HEK293 (cell line): ENCODE measurements at regions not wholly inside any gene's neighbourhood (a gene's known extent, or its start where the extent isn't known, plus 50 kb on each side); places are given as distances from the start of the nearest gene placed in this dataset.

Experiments used
- CTCF ChIA-PET: fragments of 350-600 bp; formaldehyde crosslinking; extraction: SDS; loops from one replicate; lab custom pipeline; 2021; ENCODE audit warnings: antibody characterized with exemption; lab: Yijun Ruan, JAX
- POLR2A ChIA-PET: fragments of 300-600 bp; formaldehyde crosslinking; extraction: SDS; loops from one replicate; lab custom pipeline; 2020; ENCODE audit warnings: antibody characterized with exemption, inconsistent platforms; lab: Yijun Ruan, JAX
- H3K27ac ChIP-seq: fragments of 200-500 bp; sonication (Bioruptor generic); 2 replicates; pipeline ENCODE4 v1.5.1; 2014; ENCODE audit warnings: low read depth, low read length, control low read depth, inconsistent platforms; ENCODE audit errors: extremely low read depth
- H3K36me3 ChIP-seq, 2 experiments: fragments of 200-500 bp in 1 of 2; sonication (Bioruptor generic) in 1 of 2; 1 replicate in 1 of 2; 2 replicates in 1 of 2; pipeline ENCODE4 v1.5.1; 2014 to 2017; ENCODE audit warnings: inconsistent platforms in 2 of 2, low read length in 2 of 2; ENCODE audit not compliant: control insufficient read depth in 2 of 2, insufficient read depth in 1 of 2
- H3K4me1 ChIP-seq: fragments of 200-500 bp; sonication (Bioruptor generic); 2 replicates; pipeline ENCODE4 v1.5.1; 2014; ENCODE audit warnings: mild to moderate bottlenecking, low read length, inconsistent platforms; ENCODE audit not compliant: control insufficient read depth, insufficient read depth
- H3K4me3 ChIP-seq: 2 replicates; pipeline ENCODE4 v1.5.1; 2011; ENCODE audit warnings: low read depth, mild to moderate bottlenecking, control low read depth, low read length, moderate library complexity
- H3K9me3 ChIP-seq: fragments of 200-500 bp; sonication (Bioruptor generic); 2 replicates; pipeline ENCODE4 v1.5.1; 2014; ENCODE audit warnings: low read depth, low read length, inconsistent platforms; ENCODE audit not compliant: control insufficient read depth, insufficient read depth
- IKZF3 ChIP-seq: fragments of 450-650 bp; IDR thresholded peaks from 2 replicates; pipeline ENCODE4 v1.5.0; 2018; ENCODE audit warnings: missing biosample characterization, mild to moderate bottlenecking, missing genetic modification characterization, moderate library complexity
- KLF9 ChIP-seq: fragments of 450-650 bp; formaldehyde crosslinking; IDR thresholded peaks from 2 replicates; pipeline ENCODE4 v1.5.1; 2016; ENCODE audit warnings: missing biosample characterization, missing genetic modification characterization, low read depth
- MZF1 ChIP-seq: fragments of 450-650 bp; formaldehyde crosslinking; IDR thresholded peaks from 2 replicates; pipeline ENCODE4 v1.5.1; 2017; ENCODE audit warnings: missing biosample characterization, missing genetic modification characterization, borderline replicate concordance
- YY2 ChIP-seq: fragments of 450-650 bp; formaldehyde crosslinking; IDR thresholded peaks from 2 replicates; pipeline ENCODE4 v1.5.1; 2016; ENCODE audit warnings: missing biosample characterization, missing genetic modification characterization
- ZBTB44 ChIP-seq: fragments of 450-650 bp; IDR thresholded peaks from 2 replicates; pipeline ENCODE4 v1.5.1; 2018; ENCODE audit warnings: missing biosample characterization, mild to moderate bottlenecking, missing genetic modification characterization
- ZBTB6 ChIP-seq: fragments of 450-650 bp; formaldehyde crosslinking; IDR thresholded peaks from 2 replicates; pipeline ENCODE4 v1.5.1; 2017; ENCODE audit warnings: missing biosample characterization, missing genetic modification characterization
- ZFP3 ChIP-seq: fragments of 450-650 bp; formaldehyde crosslinking; IDR thresholded peaks from 2 replicates; pipeline ENCODE4 v1.5.1; 2016; ENCODE audit warnings: low read depth, missing biosample characterization, missing genetic modification characterization
- ZNF223 ChIP-seq: fragments of 450-650 bp; formaldehyde crosslinking; IDR thresholded peaks from 2 replicates; pipeline ENCODE4 v1.5.1; 2016; ENCODE audit warnings: missing biosample characterization, missing genetic modification characterization
- ZNF274 ChIP-seq, 2 experiments: fragments of 200-500 bp in 1 of 2; fragments of 450-650 bp in 1 of 2; sonication (Bioruptor generic) in 1 of 2; formaldehyde crosslinking in 1 of 2; IDR thresholded peaks; 2 replicates each; pipeline versions ENCODE4 v1.5.1 to v1.6.1; 2014 to 2016; ENCODE audit warnings: borderline replicate concordance in 1 of 2, inconsistent platforms in 1 of 2, low read length in 1 of 2, missing biosample characterization in 1 of 2, missing genetic modification characterization in 1 of 2
- ZNF311 ChIP-seq: fragments of 450-650 bp; formaldehyde crosslinking; IDR thresholded peaks from 2 replicates; pipeline ENCODE4 v1.5.1; 2017; ENCODE audit warnings: missing biosample characterization, missing genetic modification characterization, borderline replicate concordance
- ZNF449 ChIP-seq: fragments of 450-650 bp; formaldehyde crosslinking; IDR thresholded peaks from 2 replicates; pipeline ENCODE4 v1.5.1; 2017; ENCODE audit warnings: missing biosample characterization, mild to moderate bottlenecking, missing genetic modification characterization, moderate library complexity
- ZNF521 ChIP-seq: fragments of 450-650 bp; formaldehyde crosslinking; IDR thresholded peaks from 2 replicates; pipeline ENCODE4 v1.5.1; 2017; ENCODE audit warnings: missing biosample characterization, mild to moderate bottlenecking, missing genetic modification characterization
- ZNF654 ChIP-seq: fragments of 450-650 bp; formaldehyde crosslinking; IDR thresholded peaks from 2 replicates; pipeline ENCODE4 v1.5.1; 2016; ENCODE audit warnings: low read depth, missing biosample characterization, missing genetic modification characterization
- ZNF747 ChIP-seq: fragments of 450-650 bp; formaldehyde crosslinking; IDR thresholded peaks from 2 replicates; pipeline ENCODE4 v1.5.1; 2016; ENCODE audit warnings: missing biosample characterization, missing genetic modification characterization
- ZNF76 ChIP-seq: fragments of 450-650 bp; formaldehyde crosslinking; IDR thresholded peaks from 2 replicates; pipeline ENCODE4; 2016; ENCODE audit warnings: low read depth, missing biosample characterization, missing genetic modification characterization, borderline replicate concordance
- TF ChIP-seq, protein P1 (sequence below): fragments of 450-650 bp; formaldehyde crosslinking; IDR thresholded peaks from 2 replicates; pipeline ENCODE4 v1.5.1; 2016; ENCODE audit warnings: missing biosample characterization, missing genetic modification characterization, low read depth
- TF ChIP-seq, protein P2 (sequence below): fragments of 450-650 bp; formaldehyde crosslinking; IDR thresholded peaks from 2 replicates; pipeline ENCODE4 v1.5.1; 2016; ENCODE audit warnings: missing biosample characterization, missing genetic modification characterization, borderline replicate concordance

DNA sequence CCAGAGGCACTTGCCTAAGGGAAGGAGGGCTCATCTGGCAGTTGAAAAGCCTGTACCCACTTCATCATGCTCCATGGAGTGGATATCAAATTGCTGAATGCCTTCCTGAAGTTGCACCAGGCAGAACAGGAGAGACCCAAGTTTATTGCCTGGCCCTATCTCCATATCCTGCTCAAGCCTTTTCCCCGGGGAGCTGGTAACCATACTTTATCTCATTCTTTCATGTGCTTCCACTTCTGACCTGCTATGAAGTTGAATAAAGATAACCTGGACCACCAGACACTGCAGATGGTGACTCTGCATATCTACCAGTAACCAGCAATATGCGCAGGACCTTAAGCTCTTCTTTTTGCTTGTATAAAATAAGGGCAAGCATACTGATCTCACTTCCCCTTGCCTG, 1397.5 kb upstream of the CDH6 start:
- ChIA-PET CTCF (no interaction called here), POLR2A (no interaction called here)
- Histone ChIP-seq H3K27ac (no peak overlapping the region), H3K4me3 (no peak overlapping the region), H3K9me3 (no peaks in the 10 kb centered on the region), H3K36me3 (no peaks in the 10 kb centered on the region), H3K4me1 (no peaks in the 10 kb centered on the region)
- TF ChIP-seq ZNF274 (IDR thresholded peaks at IDR 0.05; ENCODE audit: low read length) (no peak), ZNF274 (tag by site-specific recombination; IDR thresholded peaks at IDR 0.05; ENCODE audit: borderline replicate concordance) (no peak), IKZF3 (tag by site-specific recombination) (no peak), ZNF747 (tag by site-specific recombination) (no peak), ZNF521 (no peak), KLF9 (tag by site-specific recombination) (no peak), ZBTB6 (tag by site-specific recombination) (no peak), ZNF449 (tag by site-specific recombination) (no peak), ZNF311 (tag by site-specific recombination) (no peak), ZNF76 (tag by site-specific recombination) (no peak), ZNF223 (tag by site-specific recombination) (no peak), ZBTB44 (no peak), MZF1 (no peak), YY2 (tag by site-specific recombination) (no peak), ZFP3 (tag by site-specific recombination) (no peak), ZNF654 (tag by site-specific recombination) (no peak)
- TF ChIP-seq, protein P1, sequence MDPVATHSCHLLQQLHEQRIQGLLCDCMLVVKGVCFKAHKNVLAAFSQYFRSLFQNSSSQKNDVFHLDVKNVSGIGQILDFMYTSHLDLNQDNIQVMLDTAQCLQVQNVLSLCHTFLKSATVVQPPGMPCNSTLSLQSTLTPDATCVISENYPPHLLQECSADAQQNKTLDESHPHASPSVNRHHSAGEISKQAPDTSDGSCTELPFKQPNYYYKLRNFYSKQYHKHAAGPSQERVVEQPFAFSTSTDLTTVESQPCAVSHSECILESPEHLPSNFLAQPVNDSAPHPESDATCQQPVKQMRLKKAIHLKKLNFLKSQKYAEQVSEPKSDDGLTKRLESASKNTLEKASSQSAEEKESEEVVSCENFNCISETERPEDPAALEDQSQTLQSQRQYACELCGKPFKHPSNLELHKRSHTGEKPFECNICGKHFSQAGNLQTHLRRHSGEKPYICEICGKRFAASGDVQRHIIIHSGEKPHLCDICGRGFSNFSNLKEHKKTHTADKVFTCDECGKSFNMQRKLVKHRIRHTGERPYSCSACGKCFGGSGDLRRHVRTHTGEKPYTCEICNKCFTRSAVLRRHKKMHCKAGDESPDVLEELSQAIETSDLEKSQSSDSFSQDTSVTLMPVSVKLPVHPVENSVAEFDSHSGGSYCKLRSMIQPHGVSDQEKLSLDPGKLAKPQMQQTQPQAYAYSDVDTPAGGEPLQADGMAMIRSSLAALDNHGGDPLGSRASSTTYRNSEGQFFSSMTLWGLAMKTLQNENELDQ (tag by site-specific recombination): no peak
- TF ChIP-seq, protein P2, sequence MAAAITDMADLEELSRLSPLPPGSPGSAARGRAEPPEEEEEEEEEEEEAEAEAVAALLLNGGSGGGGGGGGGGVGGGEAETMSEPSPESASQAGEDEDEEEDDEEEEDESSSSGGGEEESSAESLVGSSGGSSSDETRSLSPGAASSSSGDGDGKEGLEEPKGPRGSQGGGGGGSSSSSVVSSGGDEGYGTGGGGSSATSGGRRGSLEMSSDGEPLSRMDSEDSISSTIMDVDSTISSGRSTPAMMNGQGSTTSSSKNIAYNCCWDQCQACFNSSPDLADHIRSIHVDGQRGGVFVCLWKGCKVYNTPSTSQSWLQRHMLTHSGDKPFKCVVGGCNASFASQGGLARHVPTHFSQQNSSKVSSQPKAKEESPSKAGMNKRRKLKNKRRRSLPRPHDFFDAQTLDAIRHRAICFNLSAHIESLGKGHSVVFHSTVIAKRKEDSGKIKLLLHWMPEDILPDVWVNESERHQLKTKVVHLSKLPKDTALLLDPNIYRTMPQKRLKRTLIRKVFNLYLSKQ: no peak
